ENCODE measurements at regions not wholly inside any gene's neighbourhood (a gene's known extent, or its start where the extent isn't known, plus 50 kb on each side); places are given as distances from the start of the nearest gene placed in this dataset.

DNA sequence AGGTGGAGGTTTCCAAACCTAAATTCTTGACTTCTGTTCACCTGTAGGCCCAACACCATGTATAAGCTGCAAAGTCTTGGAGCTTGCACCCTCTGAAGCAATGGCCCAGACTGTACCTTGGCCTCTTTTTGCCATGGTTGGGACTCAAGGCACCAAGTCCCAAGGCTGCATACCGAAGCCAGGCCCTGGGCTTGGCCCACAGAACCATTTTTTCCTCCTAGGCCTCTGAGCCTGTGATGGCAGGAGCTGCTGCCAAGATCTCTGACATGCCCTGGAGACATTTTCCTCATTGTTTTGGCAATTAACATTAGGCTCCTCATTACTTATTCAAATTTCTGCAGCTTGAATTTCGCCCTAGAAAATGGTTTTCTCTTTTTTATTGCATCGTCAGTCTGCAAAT, 297.9 kb downstream of the OXSM start (continued):
- TF ChIP-seq, protein P1, sequence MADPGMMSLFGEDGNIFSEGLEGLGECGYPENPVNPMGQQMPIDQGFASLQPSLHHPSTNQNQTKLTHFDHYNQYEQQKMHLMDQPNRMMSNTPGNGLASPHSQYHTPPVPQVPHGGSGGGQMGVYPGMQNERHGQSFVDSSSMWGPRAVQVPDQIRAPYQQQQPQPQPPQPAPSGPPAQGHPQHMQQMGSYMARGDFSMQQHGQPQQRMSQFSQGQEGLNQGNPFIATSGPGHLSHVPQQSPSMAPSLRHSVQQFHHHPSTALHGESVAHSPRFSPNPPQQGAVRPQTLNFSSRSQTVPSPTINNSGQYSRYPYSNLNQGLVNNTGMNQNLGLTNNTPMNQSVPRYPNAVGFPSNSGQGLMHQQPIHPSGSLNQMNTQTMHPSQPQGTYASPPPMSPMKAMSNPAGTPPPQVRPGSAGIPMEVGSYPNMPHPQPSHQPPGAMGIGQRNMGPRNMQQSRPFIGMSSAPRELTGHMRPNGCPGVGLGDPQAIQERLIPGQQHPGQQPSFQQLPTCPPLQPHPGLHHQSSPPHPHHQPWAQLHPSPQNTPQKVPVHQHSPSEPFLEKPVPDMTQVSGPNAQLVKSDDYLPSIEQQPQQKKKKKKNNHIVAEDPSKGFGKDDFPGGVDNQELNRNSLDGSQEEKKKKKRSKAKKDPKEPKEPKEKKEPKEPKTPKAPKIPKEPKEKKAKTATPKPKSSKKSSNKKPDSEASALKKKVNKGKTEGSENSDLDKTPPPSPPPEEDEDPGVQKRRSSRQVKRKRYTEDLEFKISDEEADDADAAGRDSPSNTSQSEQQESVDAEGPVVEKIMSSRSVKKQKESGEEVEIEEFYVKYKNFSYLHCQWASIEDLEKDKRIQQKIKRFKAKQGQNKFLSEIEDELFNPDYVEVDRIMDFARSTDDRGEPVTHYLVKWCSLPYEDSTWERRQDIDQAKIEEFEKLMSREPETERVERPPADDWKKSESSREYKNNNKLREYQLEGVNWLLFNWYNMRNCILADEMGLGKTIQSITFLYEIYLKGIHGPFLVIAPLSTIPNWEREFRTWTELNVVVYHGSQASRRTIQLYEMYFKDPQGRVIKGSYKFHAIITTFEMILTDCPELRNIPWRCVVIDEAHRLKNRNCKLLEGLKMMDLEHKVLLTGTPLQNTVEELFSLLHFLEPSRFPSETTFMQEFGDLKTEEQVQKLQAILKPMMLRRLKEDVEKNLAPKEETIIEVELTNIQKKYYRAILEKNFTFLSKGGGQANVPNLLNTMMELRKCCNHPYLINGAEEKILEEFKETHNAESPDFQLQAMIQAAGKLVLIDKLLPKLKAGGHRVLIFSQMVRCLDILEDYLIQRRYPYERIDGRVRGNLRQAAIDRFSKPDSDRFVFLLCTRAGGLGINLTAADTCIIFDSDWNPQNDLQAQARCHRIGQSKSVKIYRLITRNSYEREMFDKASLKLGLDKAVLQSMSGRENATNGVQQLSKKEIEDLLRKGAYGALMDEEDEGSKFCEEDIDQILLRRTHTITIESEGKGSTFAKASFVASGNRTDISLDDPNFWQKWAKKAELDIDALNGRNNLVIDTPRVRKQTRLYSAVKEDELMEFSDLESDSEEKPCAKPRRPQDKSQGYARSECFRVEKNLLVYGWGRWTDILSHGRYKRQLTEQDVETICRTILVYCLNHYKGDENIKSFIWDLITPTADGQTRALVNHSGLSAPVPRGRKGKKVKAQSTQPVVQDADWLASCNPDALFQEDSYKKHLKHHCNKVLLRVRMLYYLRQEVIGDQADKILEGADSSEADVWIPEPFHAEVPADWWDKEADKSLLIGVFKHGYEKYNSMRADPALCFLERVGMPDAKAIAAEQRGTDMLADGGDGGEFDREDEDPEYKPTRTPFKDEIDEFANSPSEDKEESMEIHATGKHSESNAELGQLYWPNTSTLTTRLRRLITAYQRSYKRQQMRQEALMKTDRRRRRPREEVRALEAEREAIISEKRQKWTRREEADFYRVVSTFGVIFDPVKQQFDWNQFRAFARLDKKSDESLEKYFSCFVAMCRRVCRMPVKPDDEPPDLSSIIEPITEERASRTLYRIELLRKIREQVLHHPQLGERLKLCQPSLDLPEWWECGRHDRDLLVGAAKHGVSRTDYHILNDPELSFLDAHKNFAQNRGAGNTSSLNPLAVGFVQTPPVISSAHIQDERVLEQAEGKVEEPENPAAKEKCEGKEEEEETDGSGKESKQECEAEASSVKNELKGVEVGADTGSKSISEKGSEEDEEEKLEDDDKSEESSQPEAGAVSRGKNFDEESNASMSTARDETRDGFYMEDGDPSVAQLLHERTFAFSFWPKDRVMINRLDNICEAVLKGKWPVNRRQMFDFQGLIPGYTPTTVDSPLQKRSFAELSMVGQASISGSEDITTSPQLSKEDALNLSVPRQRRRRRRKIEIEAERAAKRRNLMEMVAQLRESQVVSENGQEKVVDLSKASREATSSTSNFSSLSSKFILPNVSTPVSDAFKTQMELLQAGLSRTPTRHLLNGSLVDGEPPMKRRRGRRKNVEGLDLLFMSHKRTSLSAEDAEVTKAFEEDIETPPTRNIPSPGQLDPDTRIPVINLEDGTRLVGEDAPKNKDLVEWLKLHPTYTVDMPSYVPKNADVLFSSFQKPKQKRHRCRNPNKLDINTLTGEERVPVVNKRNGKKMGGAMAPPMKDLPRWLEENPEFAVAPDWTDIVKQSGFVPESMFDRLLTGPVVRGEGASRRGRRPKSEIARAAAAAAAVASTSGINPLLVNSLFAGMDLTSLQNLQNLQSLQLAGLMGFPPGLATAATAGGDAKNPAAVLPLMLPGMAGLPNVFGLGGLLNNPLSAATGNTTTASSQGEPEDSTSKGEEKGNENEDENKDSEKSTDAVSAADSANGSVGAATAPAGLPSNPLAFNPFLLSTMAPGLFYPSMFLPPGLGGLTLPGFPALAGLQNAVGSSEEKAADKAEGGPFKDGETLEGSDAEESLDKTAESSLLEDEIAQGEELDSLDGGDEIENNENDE (IDR thresholded peaks at IDR 0.05; ENCODE audit: insufficient replicate concordance, low read length): no peak
- TF ChIP-seq BACH1 (IDR thresholded peaks at IDR 0.05; ENCODE audit: low read length): no peak
- no peak for TF ChIP-seq MAFK (IDR thresholded peaks at IDR 0.05; ENCODE audit: low read depth, low read length)
- TF ChIP-seq, protein P2, sequence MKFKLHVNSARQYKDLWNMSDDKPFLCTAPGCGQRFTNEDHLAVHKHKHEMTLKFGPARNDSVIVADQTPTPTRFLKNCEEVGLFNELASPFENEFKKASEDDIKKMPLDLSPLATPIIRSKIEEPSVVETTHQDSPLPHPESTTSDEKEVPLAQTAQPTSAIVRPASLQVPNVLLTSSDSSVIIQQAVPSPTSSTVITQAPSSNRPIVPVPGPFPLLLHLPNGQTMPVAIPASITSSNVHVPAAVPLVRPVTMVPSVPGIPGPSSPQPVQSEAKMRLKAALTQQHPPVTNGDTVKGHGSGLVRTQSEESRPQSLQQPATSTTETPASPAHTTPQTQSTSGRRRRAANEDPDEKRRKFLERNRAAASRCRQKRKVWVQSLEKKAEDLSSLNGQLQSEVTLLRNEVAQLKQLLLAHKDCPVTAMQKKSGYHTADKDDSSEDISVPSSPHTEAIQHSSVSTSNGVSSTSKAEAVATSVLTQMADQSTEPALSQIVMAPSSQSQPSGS (IDR thresholded peaks at IDR 0.05; ENCODE audit: low read length): no peak
- TF ChIP-seq CBX8 (IDR thresholded peaks at IDR 0.05; ENCODE audit: borderline replicate concordance, low read depth, low read length): no peak
- no peak for TF ChIP-seq RXRA (IDR thresholded peaks at IDR 0.05; ENCODE audit: insufficient read depth, low read depth, low read length)
- TF ChIP-seq BCL11A (IDR thresholded peaks at IDR 0.05; ENCODE audit: low read depth in 2 of 2, low read length in 2 of 2): no peak
- no peak for TF ChIP-seq NANOG (IDR thresholded peaks at IDR 0.05; ENCODE audit: insufficient read depth, low read depth, low read length, poor library complexity, severe bottlenecking)
- TF ChIP-seq SIRT6 (IDR thresholded peaks at IDR 0.05; ENCODE audit: low read length): no peak
